ENCODE measurements at regions not wholly inside any gene's neighbourhood (a gene's known extent, or its start where the extent isn't known, plus 50 kb on each side); places are given as distances from the start of the nearest gene placed in this dataset.

DNA sequence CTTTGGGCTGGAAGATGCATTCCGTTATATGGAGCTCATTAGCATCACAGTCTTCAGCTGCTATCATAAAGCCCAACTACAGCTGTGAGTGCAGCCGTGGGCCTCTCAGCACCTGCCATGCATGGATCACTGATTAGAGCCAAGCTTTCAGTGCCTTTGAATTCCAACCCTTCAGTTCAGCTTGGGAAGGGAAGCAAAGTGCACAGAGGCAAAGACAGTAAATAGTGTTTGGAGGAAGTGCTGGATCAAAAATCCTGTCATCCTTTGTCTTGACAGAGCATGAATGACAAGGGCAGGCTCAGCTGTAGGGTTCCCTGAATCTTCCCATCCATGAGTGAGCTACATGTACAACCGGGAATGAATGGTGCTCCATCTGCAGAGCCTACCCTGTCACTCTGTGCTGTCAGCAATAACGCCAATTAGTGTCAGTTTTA, 153.7 kb downstream of the DNAJB9 start:
- Histone ChIP-seq H3K9ac (ENCODE audit: low read length) (no peak overlapping the region), H2BK120ac (ENCODE audit: low read depth, low read length) (no peak overlapping the region), H3K27me3 (ENCODE audit: insufficient read depth, low read length, poor library complexity) (no peaks in the 10 kb centered on the region), H2AK5ac (ENCODE audit: low read length) (no peak overlapping the region), H3K4me1 (ENCODE audit: control insufficient read depth, low read depth, low read length) (no peaks in the 10 kb centered on the region), H3K27ac (ENCODE audit: low read depth, low read length) (no peak overlapping the region), H2BK5ac (ENCODE audit: low read length) (no peak overlapping the region), H4K5ac (ENCODE audit: low read length) (no peak overlapping the region), H3K79me2 (ENCODE audit: control insufficient read depth, insufficient read depth, low read length) (no peaks in the 10 kb centered on the region), H4K8ac (ENCODE audit: low read depth, low read length) (no peak overlapping the region), H3K79me1 (ENCODE audit: low read length) (no peaks in the 10 kb centered on the region), H3K23ac (ENCODE audit: low read length) (no peak overlapping the region), H3K4ac (ENCODE audit: low read depth, low read length) (no peak overlapping the region), H3K4me2 (ENCODE audit: low read length) (no peak overlapping the region), H2BK15ac (replicated peaks; ENCODE audit: low read depth) (no peak overlapping the region), H3K56ac (ENCODE audit: low read length) (no peak overlapping the region), H3K4me3 (ENCODE audit: low read length) (no peak overlapping the region), H3K18ac (ENCODE audit: low read length) (no peak overlapping the region), H3K36me3 (ENCODE audit: control insufficient read depth, insufficient read depth, low read length) (no peaks in the 10 kb centered on the region)
- DNase-seq, result no peak
- WGBS (ENCODE audit: extremely low coverage, insufficient coverage, low lambda C conversion rate), result no CpG with 5 or more reads among the region's 4 CpGs

DNA sequence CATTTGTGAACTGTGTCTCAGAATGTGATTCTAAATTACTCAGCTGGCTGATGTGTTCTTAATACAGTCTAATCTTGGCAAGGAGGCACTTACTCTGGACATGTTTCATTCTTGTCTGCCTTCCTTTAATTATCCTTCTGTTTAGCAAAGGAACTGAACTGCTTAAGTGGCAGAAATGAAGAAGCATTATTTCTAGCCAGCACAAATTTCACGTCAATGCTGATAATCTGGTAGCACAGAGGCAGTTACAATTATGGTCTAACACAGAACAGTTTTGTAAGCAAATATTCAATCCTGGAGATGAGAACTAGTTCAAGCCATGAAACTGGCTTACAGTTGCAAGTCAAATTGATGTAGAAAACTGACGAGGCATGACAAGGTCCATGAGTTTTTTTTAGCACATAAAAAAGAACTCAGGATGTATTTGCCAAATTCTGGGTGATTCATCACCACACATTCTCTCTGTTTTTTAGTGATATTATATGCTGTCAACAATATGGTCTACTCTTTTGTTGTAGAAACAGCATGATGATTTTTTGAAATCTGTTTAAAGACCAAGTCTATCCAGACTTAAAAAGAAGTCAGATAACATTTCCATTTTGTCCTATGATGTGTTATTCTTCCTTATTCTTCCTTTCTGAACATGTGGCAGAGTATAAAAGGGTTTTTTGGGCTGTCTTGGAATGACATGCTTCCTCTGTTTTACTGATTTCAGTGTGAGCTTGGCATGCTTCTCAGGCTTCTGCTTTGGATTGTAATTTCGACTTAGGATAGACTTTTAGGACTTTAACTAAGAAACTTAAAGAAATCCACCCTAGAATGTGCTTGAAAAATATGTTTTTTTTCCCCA, 154.8 kb downstream of the DNAJB9 start:
- Histone ChIP-seq H2BK120ac (ENCODE audit: low read depth, low read length) (no peak overlapping the region), H2BK5ac (ENCODE audit: low read length) (no peak overlapping the region), H3K27ac (ENCODE audit: low read depth, low read length) (no peak overlapping the region), H2AK5ac (ENCODE audit: low read length) (no peak overlapping the region), H3K79me1 (ENCODE audit: low read length) (no peaks in the 10 kb centered on the region), H3K36me3 (ENCODE audit: control insufficient read depth, insufficient read depth, low read length) (no peaks in the 10 kb centered on the region), H3K79me2 (ENCODE audit: control insufficient read depth, insufficient read depth, low read length) (no peaks in the 10 kb centered on the region), H4K5ac (ENCODE audit: low read length) (no peak overlapping the region), H3K56ac (ENCODE audit: low read length) (no peak overlapping the region), H3K4me1 (ENCODE audit: control insufficient read depth, low read depth, low read length) (no peaks in the 10 kb centered on the region), H3K27me3 (ENCODE audit: insufficient read depth, low read length, poor library complexity) (no peaks in the 10 kb centered on the region), H3K9ac (ENCODE audit: low read length) (no peak overlapping the region), H2BK15ac (replicated peaks; ENCODE audit: low read depth) (no peak overlapping the region), H3K4me2 (ENCODE audit: low read length) (no peak overlapping the region), H3K18ac (ENCODE audit: low read length) (no peak overlapping the region), H4K8ac (ENCODE audit: low read depth, low read length) (no peak overlapping the region), H3K4ac (ENCODE audit: low read depth, low read length) (no peak overlapping the region), H3K23ac (ENCODE audit: low read length) (no peak overlapping the region), H3K4me3 (ENCODE audit: low read length) (no peak overlapping the region)
- DNase-seq, result no peak
- WGBS (ENCODE audit: extremely low coverage, insufficient coverage, low lambda C conversion rate), result no CpG with 5 or more reads among the region's 3 CpGs

DNA sequence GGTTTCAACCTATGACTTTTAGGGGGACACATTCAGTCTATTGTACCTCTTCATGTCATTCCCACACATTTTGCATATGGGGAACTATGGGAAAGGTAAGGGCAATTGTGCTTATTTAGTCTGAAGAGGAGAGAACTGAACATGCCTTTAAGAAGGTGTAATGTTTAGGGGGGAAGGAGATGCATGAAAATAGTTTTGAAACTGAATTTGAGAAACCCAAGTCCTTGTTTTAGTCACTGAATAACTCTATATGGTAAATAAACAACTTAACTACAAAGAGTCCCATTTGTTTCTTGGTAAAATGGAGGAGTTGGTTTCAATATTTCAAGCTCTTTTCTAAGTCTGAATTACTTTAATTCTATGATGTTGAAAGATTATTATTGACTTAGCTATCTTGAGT, 166.1 kb downstream of the DNAJB9 start:
- Histone ChIP-seq H4K5ac (ENCODE audit: low read length) (no peak overlapping the region), H3K4me3 (ENCODE audit: low read length) (no peak overlapping the region)

DNA sequence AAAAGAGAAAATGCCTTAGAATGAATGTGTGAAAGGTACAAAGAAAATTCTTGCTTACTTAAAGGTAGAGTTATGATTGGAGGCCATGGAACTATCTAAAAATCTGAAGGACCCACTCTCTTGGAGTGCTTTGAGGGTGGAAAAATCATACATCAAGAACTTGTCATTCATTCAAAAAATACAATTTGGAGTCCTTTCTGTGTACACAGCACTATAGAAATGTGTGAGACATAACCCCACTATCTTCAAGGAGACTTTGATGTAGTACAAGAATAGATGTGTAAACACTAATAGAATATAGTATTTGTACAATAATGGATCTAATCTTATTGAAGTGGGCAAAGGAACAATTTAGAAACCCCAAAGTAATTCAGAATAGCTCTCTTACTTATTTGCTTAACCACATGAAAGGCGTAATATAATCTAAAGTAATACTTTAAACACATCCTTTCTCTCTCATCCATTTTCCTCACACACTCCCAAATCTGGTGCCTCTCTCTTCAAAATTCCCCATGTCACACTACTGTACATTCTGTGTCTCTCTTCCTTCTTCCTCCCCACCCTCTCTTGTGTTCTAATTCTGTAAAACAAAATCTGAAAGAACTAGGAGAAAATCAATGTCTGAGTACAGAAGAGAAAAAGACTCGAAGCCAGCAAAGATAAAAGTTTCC, 166.7 kb downstream of the DNAJB9 start:
- DNase-seq, result no peak
- Histone ChIP-seq H3K4me3 (ENCODE audit: low read length) (no peak overlapping the region), H3K36me3 (ENCODE audit: control insufficient read depth, insufficient read depth, low read length) (no peaks in the 10 kb centered on the region), H4K5ac (ENCODE audit: low read length) (no peak overlapping the region), H3K18ac (ENCODE audit: low read length) (no peak overlapping the region), H3K4me1 (ENCODE audit: control insufficient read depth, low read depth, low read length) (no peaks in the 10 kb centered on the region), H2BK5ac (ENCODE audit: low read length) (no peak overlapping the region), H3K79me1 (ENCODE audit: low read length) (no peaks in the 10 kb centered on the region), H4K8ac (ENCODE audit: low read depth, low read length) (no peak overlapping the region), H3K23ac (ENCODE audit: low read length) (no peak overlapping the region), H3K27me3 (ENCODE audit: insufficient read depth, low read length, poor library complexity) (no peaks in the 10 kb centered on the region), H3K4me2 (ENCODE audit: low read length) (no peak overlapping the region), H2BK120ac (ENCODE audit: low read depth, low read length) (no peak overlapping the region), H2AK5ac (ENCODE audit: low read length) (no peak overlapping the region), H3K79me2 (ENCODE audit: control insufficient read depth, insufficient read depth, low read length) (no peaks in the 10 kb centered on the region), H3K56ac (ENCODE audit: low read length) (no peak overlapping the region), H3K9ac (ENCODE audit: low read length) (no peak overlapping the region), H3K27ac (ENCODE audit: low read depth, low read length) (no peak overlapping the region), H2BK15ac (replicated peaks; ENCODE audit: low read depth) (no peak overlapping the region), H3K4ac (ENCODE audit: low read depth, low read length) (no peak overlapping the region)
- WGBS (ENCODE audit: extremely low coverage, insufficient coverage, low lambda C conversion rate), result no CpG with 5 or more reads among the region's 2 CpGs

More for the DNA sequence above, 166.1 kb downstream of the DNAJB9 start:
- H2BK15ac ChIP-seq (replicated peaks; ENCODE audit: low read depth), result no peak overlapping the region
- no peak overlapping the region for H2BK120ac ChIP-seq (ENCODE audit: low read depth, low read length)
- H3K4me1 ChIP-seq (ENCODE audit: control insufficient read depth, low read depth, low read length), result no peaks in the 10 kb centered on the region
- H3K9ac ChIP-seq (ENCODE audit: low read length), result no peak overlapping the region
- no peak for DNase-seq
- no peak overlapping the region for H3K56ac ChIP-seq (ENCODE audit: low read length)
- H3K4me2 ChIP-seq (ENCODE audit: low read length), result no peak overlapping the region
- H3K18ac ChIP-seq (ENCODE audit: low read length), result no peak overlapping the region
- H3K79me2 ChIP-seq (ENCODE audit: control insufficient read depth, insufficient read depth, low read length), result no peaks in the 10 kb centered on the region
- no peak overlapping the region for H4K8ac ChIP-seq (ENCODE audit: low read depth, low read length)
- no peak overlapping the region for H3K23ac ChIP-seq (ENCODE audit: low read length)
- no peaks in the 10 kb centered on the region for H3K27me3 ChIP-seq (ENCODE audit: insufficient read depth, low read length, poor library complexity)
- no peaks in the 10 kb centered on the region for H3K36me3 ChIP-seq (ENCODE audit: control insufficient read depth, insufficient read depth, low read length)
- no peak overlapping the region for H2AK5ac ChIP-seq (ENCODE audit: low read length)
- no peak overlapping the region for H2BK5ac ChIP-seq (ENCODE audit: low read length)
- no peaks in the 10 kb centered on the region for H3K79me1 ChIP-seq (ENCODE audit: low read length)
- H3K4ac ChIP-seq (ENCODE audit: low read depth, low read length), result no peak overlapping the region
- H3K27ac ChIP-seq (ENCODE audit: low read depth, low read length), result no peak overlapping the region

GRCh38 chr7:108770981-108771745, 201.5 kb downstream of the DNAJB9 start:
- Histone ChIP-seq H2BK120ac (ENCODE audit: low read depth, low read length) (no peak overlapping the region), H3K18ac (ENCODE audit: low read length) (no peak overlapping the region), H3K4me3 (ENCODE audit: low read length) (no peak overlapping the region), H2BK5ac (ENCODE audit: low read length) (no peak overlapping the region), H4K5ac (ENCODE audit: low read length) (no peak overlapping the region), H3K36me3 (ENCODE audit: control insufficient read depth, insufficient read depth, low read length) (no peaks in the 10 kb centered on the region), H2BK15ac (replicated peaks; ENCODE audit: low read depth) (no peak overlapping the region), H3K27ac (ENCODE audit: low read depth, low read length) (no peak overlapping the region), H4K8ac (ENCODE audit: low read depth, low read length) (no peak overlapping the region), H3K9ac (ENCODE audit: low read length) (no peak overlapping the region), H3K79me1 (ENCODE audit: low read length) (no peaks in the 10 kb centered on the region), H3K23ac (ENCODE audit: low read length) (no peak overlapping the region), H2AK5ac (ENCODE audit: low read length) (no peak overlapping the region), H3K4me2 (ENCODE audit: low read length) (no peak overlapping the region), H3K79me2 (ENCODE audit: control insufficient read depth, insufficient read depth, low read length) (no peaks in the 10 kb centered on the region), H3K56ac (ENCODE audit: low read length) (no peak overlapping the region), H3K4ac (ENCODE audit: low read depth, low read length) (no peak overlapping the region), H3K4me1 (ENCODE audit: control insufficient read depth, low read depth, low read length) (no peaks in the 10 kb centered on the region), H3K27me3 (ENCODE audit: insufficient read depth, low read length, poor library complexity) (no peaks in the 10 kb centered on the region)
- no peak for DNase-seq
- no CpG with 5 or more reads among the region's 3 CpGs for WGBS (ENCODE audit: extremely low coverage, insufficient coverage, low lambda C conversion rate)

Data from mesendoderm (in vitro differentiated cells).